Breast epithelium (tissue), 3 donors: ENCODE measurements at regions not wholly inside any gene's neighbourhood (a gene's known extent, or its start where the extent isn't known, plus 50 kb on each side); places are given as distances from the start of the nearest gene placed in this dataset.

Source experiments
- POLR2A ChIP-seq: fragments of 450-650 bp; IDR thresholded peaks from one replicate; pipeline ENCODE4 v1.6.1; 2016; ENCODE audit warnings: antibody characterized with exemption, mild to moderate bottlenecking, moderate library complexity
- POLR2AphosphoS5 ChIP-seq, 3 donors: sonication (generic); formaldehyde crosslinking; IDR thresholded peaks; one replicate each; pipeline ENCODE4 v1.6.1; 2017; ENCODE audit warnings: antibody characterized with exemption in 3 of 3
- TF ChIP-seq, protein P1 (sequence below), 3 donors: fragments of 450-650 bp; IDR thresholded peaks; one replicate each; pipeline ENCODE4 v1.5.1; 2016 to 2017; ENCODE audit warnings: antibody characterized with exemption in 3 of 3, mild to moderate bottlenecking in 3 of 3, moderate library complexity in 3 of 3

DNA sequence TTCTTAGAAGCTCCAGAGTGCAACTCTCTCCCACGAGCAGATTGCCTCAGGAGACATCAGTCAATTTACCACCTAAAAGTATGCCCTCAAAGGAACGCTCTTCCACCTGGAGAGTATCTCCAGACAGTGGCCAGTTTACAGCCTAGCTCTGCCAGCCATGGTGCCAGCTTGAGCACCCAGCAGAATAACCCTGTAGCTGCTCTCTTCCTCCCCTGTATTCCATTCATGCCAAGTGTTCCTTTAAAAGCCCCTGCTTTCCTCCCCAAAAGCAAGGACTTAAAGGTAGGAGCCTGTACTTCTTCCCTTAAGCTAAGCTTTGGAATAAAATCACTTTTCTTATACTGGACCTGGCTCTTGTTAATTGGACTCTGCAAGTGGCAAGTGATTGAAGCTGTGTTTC lies 245.4 kb upstream of the TMEM132C start:
- TF ChIP-seq, protein P1, sequence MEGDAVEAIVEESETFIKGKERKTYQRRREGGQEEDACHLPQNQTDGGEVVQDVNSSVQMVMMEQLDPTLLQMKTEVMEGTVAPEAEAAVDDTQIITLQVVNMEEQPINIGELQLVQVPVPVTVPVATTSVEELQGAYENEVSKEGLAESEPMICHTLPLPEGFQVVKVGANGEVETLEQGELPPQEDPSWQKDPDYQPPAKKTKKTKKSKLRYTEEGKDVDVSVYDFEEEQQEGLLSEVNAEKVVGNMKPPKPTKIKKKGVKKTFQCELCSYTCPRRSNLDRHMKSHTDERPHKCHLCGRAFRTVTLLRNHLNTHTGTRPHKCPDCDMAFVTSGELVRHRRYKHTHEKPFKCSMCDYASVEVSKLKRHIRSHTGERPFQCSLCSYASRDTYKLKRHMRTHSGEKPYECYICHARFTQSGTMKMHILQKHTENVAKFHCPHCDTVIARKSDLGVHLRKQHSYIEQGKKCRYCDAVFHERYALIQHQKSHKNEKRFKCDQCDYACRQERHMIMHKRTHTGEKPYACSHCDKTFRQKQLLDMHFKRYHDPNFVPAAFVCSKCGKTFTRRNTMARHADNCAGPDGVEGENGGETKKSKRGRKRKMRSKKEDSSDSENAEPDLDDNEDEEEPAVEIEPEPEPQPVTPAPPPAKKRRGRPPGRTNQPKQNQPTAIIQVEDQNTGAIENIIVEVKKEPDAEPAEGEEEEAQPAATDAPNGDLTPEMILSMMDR (IDR thresholded peaks at IDR 0.05): no peak
- no peak for TF ChIP-seq POLR2A
- TF ChIP-seq POLR2AphosphoS5 (IDR thresholded peaks at IDR 0.05): no peak
